Activated CD4-positive, alpha-beta T cell treated with anti-CD3 and anti-CD28 coated beads, Interleukin-2, amount 50 U/mL, for 48 hours (primary cell): ENCODE measurements at regions not wholly inside any gene's neighbourhood (a gene's known extent, or its start where the extent isn't known, plus 50 kb on each side); places are given as distances from the start of the nearest gene placed in this dataset.

ENCODE experiments used
- DNase-seq, 2 experiments: peaks; one replicate each; pipeline ENCODE4 v3.0.0-alpha.2; 2020

GRCh38 chr5:67281874-67282273, 85.3 kb upstream of the CD180 start:
- no peak for DNase-seq

GRCh38 chr5:67273689-67274356, 77.2 kb upstream of the CD180 start:
- DNase-seq, result no peak

GRCh38 chr5:67272453-67273130, 76.0 kb upstream of the CD180 start:
- DNase-seq, result no peak

GRCh38 chr5:67268231-67269021, 71.8 kb upstream of the CD180 start:
- DNase-seq, result no peak

- no peak for DNase-seq
These were observed 71.1 kb upstream of the CD180 start for GRCh38 chr5:67267512-67268216.

GRCh38 chr5:67266654-67267350, 70.2 kb upstream of the CD180 start:
- no peak for DNase-seq

- no peak for DNase-seq
These were observed 69.4 kb upstream of the CD180 start for GRCh38 chr5:67265951-67266350.

GRCh38 chr5:67263656-67264408, 67.2 kb upstream of the CD180 start:
- DNase-seq, result no peak

GRCh38 chr5:67262956-67263355, 66.4 kb upstream of the CD180 start:
- no peak for DNase-seq

GRCh38 chr5:67262206-67262605, 65.6 kb upstream of the CD180 start:
- DNase-seq, result no peak

- DNase-seq, result no peak
These were observed 63.1 kb upstream of the CD180 start for GRCh38 chr5:67259548-67260215.

GRCh38 chr5:67257500-67257899, 60.9 kb upstream of the CD180 start:
- no peak for DNase-seq

GRCh38 chr5:67257077-67257476, 60.5 kb upstream of the CD180 start:
- no peak for DNase-seq

- DNase-seq, result no peak
These were observed 59.3 kb upstream of the CD180 start for GRCh38 chr5:67255881-67256280.

- no peak for DNase-seq
These were observed 57.3 kb upstream of the CD180 start for GRCh38 chr5:67253911-67254310.

- no peak for DNase-seq
These were observed 52.9 kb upstream of the CD180 start for GRCh38 chr5:67249590-67249895.

GRCh38 chr5:67248703-67249589, 52.3 kb upstream of the CD180 start:
- no peak for DNase-seq

GRCh38 chr5:67246546-67247268, 50.1 kb upstream of the CD180 start:
- DNase-seq, result no peak
